ENCODE measurements at regions not wholly inside any gene's neighbourhood (a gene's known extent, or its start where the extent isn't known, plus 50 kb on each side); places are given as distances from the start of the nearest gene placed in this dataset.

DNA sequence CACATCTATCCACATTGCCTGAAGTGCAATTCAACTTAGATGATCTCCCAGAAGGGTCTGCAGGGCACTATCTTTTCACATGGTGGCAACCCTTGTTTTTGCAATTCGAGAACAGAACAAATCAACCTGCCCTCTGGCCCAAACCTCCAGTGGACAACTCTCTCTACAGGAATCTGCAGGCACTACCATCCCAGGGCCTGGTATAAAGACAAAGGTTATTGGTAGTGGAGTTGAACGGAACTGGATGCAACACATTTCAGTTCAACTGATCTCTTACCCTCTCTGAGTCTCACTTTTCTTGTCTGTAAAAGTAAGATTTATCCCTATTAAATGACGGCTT is 153.2 kb upstream of the EGFLAM start:
- TF ChIP-seq, protein P1, sequence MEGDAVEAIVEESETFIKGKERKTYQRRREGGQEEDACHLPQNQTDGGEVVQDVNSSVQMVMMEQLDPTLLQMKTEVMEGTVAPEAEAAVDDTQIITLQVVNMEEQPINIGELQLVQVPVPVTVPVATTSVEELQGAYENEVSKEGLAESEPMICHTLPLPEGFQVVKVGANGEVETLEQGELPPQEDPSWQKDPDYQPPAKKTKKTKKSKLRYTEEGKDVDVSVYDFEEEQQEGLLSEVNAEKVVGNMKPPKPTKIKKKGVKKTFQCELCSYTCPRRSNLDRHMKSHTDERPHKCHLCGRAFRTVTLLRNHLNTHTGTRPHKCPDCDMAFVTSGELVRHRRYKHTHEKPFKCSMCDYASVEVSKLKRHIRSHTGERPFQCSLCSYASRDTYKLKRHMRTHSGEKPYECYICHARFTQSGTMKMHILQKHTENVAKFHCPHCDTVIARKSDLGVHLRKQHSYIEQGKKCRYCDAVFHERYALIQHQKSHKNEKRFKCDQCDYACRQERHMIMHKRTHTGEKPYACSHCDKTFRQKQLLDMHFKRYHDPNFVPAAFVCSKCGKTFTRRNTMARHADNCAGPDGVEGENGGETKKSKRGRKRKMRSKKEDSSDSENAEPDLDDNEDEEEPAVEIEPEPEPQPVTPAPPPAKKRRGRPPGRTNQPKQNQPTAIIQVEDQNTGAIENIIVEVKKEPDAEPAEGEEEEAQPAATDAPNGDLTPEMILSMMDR (conservative IDR thresholded peaks at IDR 0.05; ENCODE audit: low read depth in 2 of 2) = no peak
- no peak for TF ChIP-seq EZH2phosphoT487 (IDR thresholded peaks at IDR 0.05; ENCODE audit: unreplicated experiment)
- TF ChIP-seq ZNF331 (CRISPR knock-in tag; IDR thresholded peaks at IDR 0.05; ENCODE audit: low read depth) = no peak
- TF ChIP-seq POLR2AphosphoS5 (IDR thresholded peaks at IDR 0.05; ENCODE audit: low read depth) = no peak
- no peak for TF ChIP-seq EZH2 (IDR thresholded peaks at IDR 0.05; ENCODE audit: low read depth, unreplicated experiment)
